Activated CD4-positive, alpha-beta T cell treated with anti-CD3 and anti-CD28 coated beads, Interleukin-2, amount 10 ng/mL, durations not matched to agents 7 days and 5 days (primary cell): ENCODE measurements at regions not wholly inside any gene's neighbourhood (a gene's known extent, or its start where the extent isn't known, plus 50 kb on each side); places are given as distances from the start of the nearest gene placed in this dataset.
A peak's percentile ranks its signal among the peaks of the same experiment; 100 is the strongest.
"Not testable (repeated sequence)": the region's sequence is repeated elsewhere in the genome, so short reads cannot be mapped to it uniquely, and the experiment has no call there.

Experiments used
- CTCF ChIA-PET: fragments of 350-600 bp; sonication (Branson Sonifier 250); formaldehyde crosslinking; loops from one replicate; lab custom pipeline; 2021; ENCODE audit warnings: antibody characterized with exemption; lab: Charles Lee
- POLR2A ChIA-PET: fragments of 350-600 bp; sonication (Branson Sonifier 250); formaldehyde crosslinking; loops from one replicate; lab custom pipeline; 2021; ENCODE audit warnings: antibody characterized with exemption; lab: Charles Lee
- DNase-seq: peaks from one replicate; pipeline ENCODE4 v3.0.0-alpha.2; 2020
- H3K27ac Mint-ChIP-seq: one replicate; pipeline ENCODE4 v1.8.0; 2021; ENCODE audit warnings: mild to moderate bottlenecking, moderate library complexity, mixed read lengths
- H3K27me3 Mint-ChIP-seq: one replicate; pipeline ENCODE4 v1.8.0; 2021; ENCODE audit warnings: mixed read lengths
- H3K36me3 Mint-ChIP-seq: one replicate; pipeline ENCODE4 v1.8.0; 2021; ENCODE audit warnings: low read depth, mixed read lengths
- H3K4me1 Mint-ChIP-seq: one replicate; pipeline ENCODE4 v1.8.0; 2021; ENCODE audit warnings: mixed read lengths
- H3K4me3 Mint-ChIP-seq: one replicate; pipeline ENCODE4 v1.8.0; 2021; ENCODE audit warnings: mild to moderate bottlenecking, moderate library complexity, mixed read lengths
- H3K9me3 Mint-ChIP-seq: one replicate; pipeline ENCODE4 v1.8.0; 2021; ENCODE audit warnings: mixed read lengths

- peaks cover 7% of the 10 kb centered on the region for H3K9me3 Mint-ChIP-seq
- H3K36me3 Mint-ChIP-seq: no peaks in the 10 kb centered on the region
- no peaks in the 10 kb centered on the region for H3K4me1 Mint-ChIP-seq
- DNase-seq: no peak
- H3K27me3 Mint-ChIP-seq: no peaks in the 10 kb centered on the region
- no peak overlapping the region for H3K27ac Mint-ChIP-seq
- ChIA-PET POLR2A (no interaction called here), CTCF (no interaction called here)
- H3K4me3 Mint-ChIP-seq: no peak overlapping the region
Observed at GRCh38 chr7:67466109-67466508, 469.5 kb downstream of the TYW1 start.

DNA sequence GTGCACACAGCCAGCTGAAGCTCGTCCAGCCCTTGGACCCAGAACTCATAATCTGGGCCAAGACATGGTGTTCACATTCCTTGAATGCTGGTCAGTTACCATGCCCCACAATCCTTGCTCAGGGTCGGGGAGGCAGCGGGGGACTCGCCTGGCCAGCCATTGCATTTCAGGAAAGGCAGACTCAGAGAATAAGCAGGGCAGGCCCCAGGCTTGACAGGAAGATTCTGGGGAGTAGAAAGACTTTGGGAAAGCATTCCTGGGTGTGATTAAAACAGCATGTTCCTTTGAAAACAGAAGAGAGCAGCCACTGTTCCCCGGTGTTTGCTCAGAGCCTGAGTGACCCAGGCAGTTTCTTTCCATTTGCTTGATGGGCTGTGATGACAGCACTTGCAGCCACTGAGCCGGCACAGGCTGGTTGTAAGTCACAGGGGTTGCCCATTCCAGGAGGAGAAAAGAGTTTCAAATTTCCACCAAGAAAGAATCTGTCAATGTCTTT is 473.7 kb downstream of the TYW1 start:
- CTCF ChIA-PET: interaction anchor here (0.6 kb wide), 1 partner anchor 51 kb away, joined by 4 read pairs; no protein-coding TSS in a partner anchor
- H3K4me3 Mint-ChIP-seq: no peak overlapping the region
- H3K27ac Mint-ChIP-seq: no peak overlapping the region
- no peaks in the 10 kb centered on the region for H3K4me1 Mint-ChIP-seq
- peaks cover 14% of the 10 kb centered on the region for H3K9me3 Mint-ChIP-seq
- H3K36me3 Mint-ChIP-seq: no peaks in the 10 kb centered on the region
- POLR2A ChIA-PET: no interaction called here
- H3K27me3 Mint-ChIP-seq: no peaks in the 10 kb centered on the region
- no peak for DNase-seq

DNA sequence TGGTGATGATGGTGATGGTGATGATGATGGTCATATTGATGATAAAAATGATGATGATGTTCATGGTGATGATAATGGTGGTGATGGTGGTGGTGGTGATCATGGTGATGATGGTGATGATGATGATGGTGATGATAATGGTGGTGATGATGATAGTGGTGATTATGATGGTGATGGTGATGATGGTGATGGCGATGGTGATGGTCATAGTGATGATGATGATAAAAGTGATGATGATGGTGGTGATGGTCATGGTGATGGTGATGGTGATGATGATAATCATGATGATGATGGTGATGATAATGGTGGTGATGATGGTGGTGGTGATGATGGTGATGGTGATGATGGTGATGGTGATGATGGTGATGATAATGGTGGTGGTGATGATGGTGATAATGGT is 478.7 kb downstream of the TYW1 start:
- peaks cover 7% of the 10 kb centered on the region for H3K9me3 Mint-ChIP-seq
- CTCF ChIA-PET: no interaction called here
- POLR2A ChIA-PET: no interaction called here
- no peak overlapping the region for H3K4me3 Mint-ChIP-seq
- no peaks in the 10 kb centered on the region for H3K36me3 Mint-ChIP-seq
- no peaks in the 10 kb centered on the region for H3K4me1 Mint-ChIP-seq
- H3K27me3 Mint-ChIP-seq: no peaks in the 10 kb centered on the region
- no peak for DNase-seq
- no peak overlapping the region for H3K27ac Mint-ChIP-seq

GRCh38 chr7:67478066-67478465 is 481.4 kb downstream of the TYW1 start:
- ChIA-PET CTCF (interaction anchor here (0.6 kb wide), 1 partner anchor 8 kb away, joined by 4 read pairs; no protein-coding TSS in a partner anchor), POLR2A (no interaction called here)
- Mint-ChIP-seq H3K27me3 (no peaks in the 10 kb centered on the region), H3K4me1 (no peaks in the 10 kb centered on the region), H3K9me3 (peaks cover 5% of the 10 kb centered on the region), H3K4me3 (no peak overlapping the region), H3K36me3 (no peaks in the 10 kb centered on the region), H3K27ac (no peak overlapping the region)
- no peak for DNase-seq

- H3K9me3 Mint-ChIP-seq: no peaks in the 10 kb centered on the region
- peak; percentile 16 for DNase-seq
- CTCF ChIA-PET: interaction anchor here (1.1 kb wide), 1 partner anchor 10 kb away, joined by 3 read pairs; no protein-coding TSS in a partner anchor
- no peaks in the 10 kb centered on the region for H3K4me1 Mint-ChIP-seq
- H3K36me3 Mint-ChIP-seq: no peaks in the 10 kb centered on the region
- POLR2A ChIA-PET: interaction anchor here (0.5 kb wide), 1 partner anchor 477 kb away, joined by 3 read pairs; no protein-coding TSS in a partner anchor
- H3K4me3 Mint-ChIP-seq: no peak overlapping the region
- H3K27me3 Mint-ChIP-seq: no peaks in the 10 kb centered on the region
- H3K27ac Mint-ChIP-seq: no peak overlapping the region
Observed at GRCh38 chr7:67484244-67484751, 487.7 kb downstream of the TYW1 start.

DNA sequence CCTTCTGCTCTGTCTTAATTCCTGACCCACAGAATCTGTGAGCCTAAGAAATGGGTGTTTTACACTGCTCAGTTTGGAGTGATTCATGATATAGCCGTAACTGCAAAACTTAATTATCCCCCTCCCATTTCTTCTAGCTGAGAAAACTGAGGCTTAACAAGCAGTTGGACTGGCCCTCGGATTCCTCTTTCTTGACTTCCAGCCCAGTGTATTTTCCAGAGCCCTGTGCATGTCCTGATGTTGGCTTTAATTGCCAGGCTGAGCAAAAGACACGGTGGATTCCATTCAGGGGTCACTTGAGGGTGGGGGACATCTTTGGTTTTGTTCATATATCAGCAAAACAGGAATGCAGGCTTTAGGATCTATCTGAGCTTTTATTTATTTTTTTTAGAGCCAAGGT is 489.8 kb downstream of the TYW1 start:
- Mint-ChIP-seq H3K27ac (no peak overlapping the region), H3K36me3 (no peaks in the 10 kb centered on the region), H3K9me3 (no peaks in the 10 kb centered on the region), H3K27me3 (no peaks in the 10 kb centered on the region), H3K4me3 (no peak overlapping the region), H3K4me1 (no peaks in the 10 kb centered on the region)
- CTCF ChIA-PET: interaction anchor here (0.6 kb wide), 1 partner anchor 9 kb away, joined by 4 read pairs; no protein-coding TSS in a partner anchor
- DNase-seq: no peak
- POLR2A ChIA-PET: no interaction called here

DNA sequence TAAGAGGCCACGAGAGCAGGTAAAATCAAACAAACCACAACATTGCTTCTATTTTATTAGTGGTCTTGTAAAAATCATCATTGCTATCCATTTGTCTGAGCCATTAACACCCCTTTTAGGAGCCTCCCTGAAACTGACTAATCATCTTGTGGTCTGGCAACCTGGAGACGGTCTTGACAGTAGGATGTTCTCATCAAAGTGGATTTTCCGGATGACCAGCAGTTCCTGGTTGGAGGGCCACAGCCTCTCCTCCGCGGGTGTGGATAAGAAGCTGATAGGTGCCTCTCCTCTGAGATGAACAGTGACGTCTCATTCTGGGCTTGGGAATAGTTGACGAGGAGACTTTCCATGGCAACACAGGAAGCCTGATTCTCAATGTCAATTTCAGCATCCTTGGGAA is 490.7 kb downstream of the TYW1 start:
- ChIA-PET POLR2A (no interaction called here), CTCF (no interaction called here)
- DNase-seq: no peak
- H3K9me3 Mint-ChIP-seq: no peaks in the 10 kb centered on the region
- no peaks in the 10 kb centered on the region for H3K27me3 Mint-ChIP-seq
- no peaks in the 10 kb centered on the region for H3K36me3 Mint-ChIP-seq
- H3K4me3 Mint-ChIP-seq: no peak overlapping the region
- no peak overlapping the region for H3K27ac Mint-ChIP-seq
- H3K4me1 Mint-ChIP-seq: no peaks in the 10 kb centered on the region

DNA sequence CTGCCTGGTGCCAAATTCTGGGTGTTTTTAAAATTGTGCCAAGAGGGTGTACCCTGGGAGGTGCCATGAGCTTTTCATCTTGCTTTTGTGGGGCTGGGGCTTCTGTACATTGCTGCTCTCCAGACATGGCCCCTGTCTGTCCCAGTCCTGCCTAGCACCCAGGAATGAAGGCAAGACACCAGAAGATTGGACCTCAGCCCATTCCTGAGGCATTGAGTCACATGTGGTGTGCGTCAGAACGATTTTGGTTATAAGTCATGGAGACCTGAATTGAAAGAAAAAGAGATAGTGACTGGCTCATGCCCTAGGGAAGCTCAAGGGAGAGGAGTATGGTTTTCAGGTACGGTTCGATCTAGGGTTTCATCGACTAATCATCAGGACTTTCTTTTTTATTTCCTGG is 493.2 kb downstream of the TYW1 start:
- POLR2A ChIA-PET: no interaction called here
- H3K4me1 Mint-ChIP-seq: no peaks in the 10 kb centered on the region
- CTCF ChIA-PET: no interaction called here
- no peak overlapping the region for H3K4me3 Mint-ChIP-seq
- DNase-seq: no peak
- no peaks in the 10 kb centered on the region for H3K27me3 Mint-ChIP-seq
- peaks cover 9% of the 10 kb centered on the region for H3K9me3 Mint-ChIP-seq
- H3K36me3 Mint-ChIP-seq: no peaks in the 10 kb centered on the region
- no peak overlapping the region for H3K27ac Mint-ChIP-seq

- no peaks in the 10 kb centered on the region for H3K4me1 Mint-ChIP-seq
- peaks cover 16% of the 10 kb centered on the region for H3K9me3 Mint-ChIP-seq
- no peak for DNase-seq
- POLR2A ChIA-PET: no interaction called here
- CTCF ChIA-PET: no interaction called here
- H3K36me3 Mint-ChIP-seq: no peaks in the 10 kb centered on the region
- no peak overlapping the region for H3K4me3 Mint-ChIP-seq
- H3K27me3 Mint-ChIP-seq: no peaks in the 10 kb centered on the region
- H3K27ac Mint-ChIP-seq: no peak overlapping the region
Observed at GRCh38 chr7:67493366-67493765, 496.7 kb downstream of the TYW1 start.

DNA sequence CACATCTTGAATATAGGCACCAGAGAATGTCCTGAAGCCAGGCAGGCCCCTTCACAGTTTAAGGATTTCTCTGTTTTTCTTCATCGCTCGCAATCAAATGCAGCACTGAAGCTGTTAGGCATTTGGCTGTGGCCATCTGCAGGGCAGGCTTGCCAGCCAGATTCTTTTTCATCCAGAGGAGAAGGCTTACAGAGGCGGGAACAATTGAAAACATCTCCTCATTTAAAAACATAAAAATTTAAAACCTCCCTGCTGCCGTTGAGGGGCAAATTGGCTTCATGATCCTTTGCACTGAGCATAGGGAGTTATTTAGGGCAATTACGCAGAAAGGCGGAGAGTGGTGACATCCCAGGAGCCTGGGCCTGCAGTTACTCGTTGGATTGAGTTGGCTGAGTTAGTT is 500.0 kb downstream of the TYW1 start:
- CTCF ChIA-PET: no interaction called here
- POLR2A ChIA-PET: no interaction called here
- no peaks in the 10 kb centered on the region for H3K27me3 Mint-ChIP-seq
- no peaks in the 10 kb centered on the region for H3K36me3 Mint-ChIP-seq
- no peaks in the 10 kb centered on the region for H3K4me1 Mint-ChIP-seq
- H3K27ac Mint-ChIP-seq: no peak overlapping the region
- DNase-seq: no peak
- peaks cover 20% of the 10 kb centered on the region for H3K9me3 Mint-ChIP-seq
- no peak overlapping the region for H3K4me3 Mint-ChIP-seq

DNA sequence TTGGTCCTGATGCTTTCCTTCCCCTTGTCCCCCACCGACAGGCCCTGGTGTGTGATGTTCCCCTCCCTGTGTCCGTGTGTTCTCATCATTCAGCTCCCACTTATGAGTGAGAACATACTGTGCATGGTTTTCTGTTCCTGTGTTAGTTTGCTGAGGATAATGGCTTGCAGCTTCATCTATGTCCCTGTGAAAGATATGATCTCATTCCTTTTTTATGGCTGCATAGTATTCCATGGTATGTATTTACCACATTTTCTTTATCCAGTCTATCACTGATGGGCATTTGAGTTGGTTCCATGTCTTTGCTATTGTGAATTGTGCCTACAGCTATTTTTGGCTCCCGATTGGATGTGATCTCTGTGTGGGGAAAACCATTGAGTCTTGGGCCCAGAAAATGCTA is 501.3 kb downstream of the TYW1 start:
- H3K9me3 Mint-ChIP-seq: peaks cover 17% of the 10 kb centered on the region
- H3K36me3 Mint-ChIP-seq, DNase-seq, H3K27me3 Mint-ChIP-seq, H3K27ac Mint-ChIP-seq, H3K4me1 Mint-ChIP-seq, H3K4me3 Mint-ChIP-seq, CTCF ChIA-PET, POLR2A ChIA-PET: not testable (repeated sequence)

- Mint-ChIP-seq H3K27ac (no peak overlapping the region), H3K36me3 (no peaks in the 10 kb centered on the region), H3K4me1 (no peaks in the 10 kb centered on the region), H3K27me3 (no peaks in the 10 kb centered on the region), H3K4me3 (no peak overlapping the region), H3K9me3 (peaks cover 11% of the 10 kb centered on the region)
- ChIA-PET CTCF (interaction anchor here (0.6 kb wide), 1 partner anchor 14 kb away, joined by 3 read pairs; no protein-coding TSS in a partner anchor), POLR2A (no interaction called here)
- DNase-seq: no peak
Observed at GRCh38 chr7:67502929-67503328, 506.3 kb downstream of the TYW1 start.

DNA sequence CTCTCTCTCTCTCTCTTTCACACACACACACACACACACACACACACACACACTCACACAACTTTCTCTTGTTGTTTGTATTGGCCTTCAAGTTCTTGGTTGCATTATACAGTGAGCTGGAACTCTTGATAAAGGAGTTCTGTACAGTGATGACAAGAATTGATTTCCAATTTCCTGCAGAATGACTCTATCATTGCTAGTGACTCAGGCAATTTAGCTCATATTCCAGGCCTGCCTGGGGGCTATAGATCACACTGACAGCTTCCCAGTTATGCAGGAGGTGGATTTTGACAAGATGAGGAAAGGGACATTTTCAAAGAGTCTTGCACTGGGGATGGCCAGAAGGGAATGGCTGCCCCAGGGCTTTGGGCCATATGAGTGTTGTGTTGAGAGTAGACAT is 508.8 kb downstream of the TYW1 start:
- Mint-ChIP-seq H3K4me1 (no peaks in the 10 kb centered on the region), H3K36me3 (no peaks in the 10 kb centered on the region), H3K27ac (no peak overlapping the region), H3K27me3 (no peaks in the 10 kb centered on the region), H3K9me3 (peaks cover 3% of the 10 kb centered on the region), H3K4me3 (no peak overlapping the region)
- no peak for DNase-seq
- ChIA-PET CTCF (no interaction called here), POLR2A (no interaction called here)

- Mint-ChIP-seq H3K4me1 (no peaks in the 10 kb centered on the region), H3K27ac (no peak overlapping the region), H3K9me3 (peaks cover 5% of the 10 kb centered on the region), H3K27me3 (no peaks in the 10 kb centered on the region), H3K36me3 (no peaks in the 10 kb centered on the region), H3K4me3 (no peak overlapping the region)
- no peak for DNase-seq
- POLR2A ChIA-PET: no interaction called here
- CTCF ChIA-PET: no interaction called here
Observed at GRCh38 chr7:67512481-67512880, 515.8 kb downstream of the TYW1 start.
